ENCODE measurements at regions not wholly inside any gene's neighbourhood (a gene's known extent, or its start where the extent isn't known, plus 50 kb on each side); places are given as distances from the start of the nearest gene placed in this dataset.

DNA sequence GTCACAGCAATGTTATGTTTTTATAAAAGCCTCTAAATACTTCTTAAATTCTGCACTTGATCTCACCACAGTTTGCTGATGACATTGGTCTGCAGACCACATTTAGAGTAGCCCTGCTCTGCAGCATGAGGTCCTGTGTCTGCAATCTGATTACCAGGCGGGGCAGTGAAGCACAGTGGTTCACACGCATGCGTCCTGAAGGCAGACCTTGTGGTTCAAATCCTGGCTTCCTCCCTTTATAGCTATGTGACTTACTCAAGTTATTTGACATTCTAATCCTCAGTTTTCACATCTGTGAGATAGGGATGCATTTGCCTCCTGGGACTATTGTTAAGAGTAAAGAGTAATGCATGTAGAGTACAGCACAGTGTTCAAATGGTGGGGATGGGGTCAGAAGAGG lies 50.3 kb downstream of the BMAL2 start:
- no peak for DNase-seq (ENCODE audit: low read depth in 2 of 2)

DNA sequence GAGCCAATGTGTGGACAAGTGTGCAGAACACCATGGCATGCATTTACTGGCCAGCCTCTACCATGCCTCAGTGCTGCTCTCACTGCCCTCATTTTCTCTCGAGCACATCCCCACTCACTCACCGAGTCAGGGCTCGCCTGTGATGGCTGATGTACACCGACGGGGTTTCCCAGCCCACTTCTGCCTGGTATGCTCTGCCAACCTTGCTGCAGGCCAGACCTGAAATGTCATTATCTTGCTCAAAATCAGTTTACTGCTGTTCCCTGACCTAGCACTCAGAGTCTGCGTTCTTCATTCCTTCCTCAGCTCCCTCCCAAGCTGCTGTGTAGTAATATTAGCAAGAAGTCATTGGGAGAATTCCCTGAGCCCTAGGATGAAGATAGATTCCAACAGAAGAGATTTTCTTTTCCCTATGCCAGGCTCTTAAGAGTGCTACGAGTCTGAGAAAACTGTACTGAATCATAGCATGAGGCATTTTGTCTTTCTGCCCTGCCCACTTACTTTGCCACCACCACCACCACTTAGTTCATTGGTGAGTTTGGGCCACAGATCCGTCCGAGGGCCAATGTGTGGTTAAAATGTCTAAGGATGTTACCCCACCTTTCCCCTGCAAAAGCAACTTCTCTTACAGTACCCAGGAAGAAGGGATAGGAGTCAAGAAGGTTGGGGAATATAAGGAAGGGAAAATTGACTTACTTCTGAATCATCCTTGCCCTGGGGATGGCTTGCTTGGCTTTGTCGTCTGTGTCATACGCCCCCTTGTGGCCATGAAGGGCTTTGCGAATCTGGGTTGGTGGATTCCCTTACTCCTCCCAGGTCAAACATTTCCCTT lies 51.0 kb downstream of the BMAL2 start:
- DNase-seq (ENCODE audit: low read depth in 2 of 2) = peak; percentile 64

DNA sequence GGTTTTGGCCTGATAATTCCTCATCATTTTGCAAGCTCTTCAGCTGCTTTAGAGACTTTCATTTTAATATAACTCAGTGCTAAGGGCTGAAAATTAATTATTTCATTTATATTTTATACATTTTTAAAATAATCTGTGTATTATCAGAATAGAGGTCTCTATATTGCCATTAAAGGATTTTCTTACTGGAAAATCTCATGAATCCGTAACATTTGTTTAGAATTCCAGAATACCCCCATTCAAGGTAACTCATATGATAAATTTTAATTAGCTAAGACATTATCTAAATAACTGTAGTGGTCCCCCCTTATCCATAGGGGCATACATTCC lies 51.6 kb downstream of the BMAL2 start:
- DNase-seq (ENCODE audit: low read depth in 2 of 2) = no peak

DNA sequence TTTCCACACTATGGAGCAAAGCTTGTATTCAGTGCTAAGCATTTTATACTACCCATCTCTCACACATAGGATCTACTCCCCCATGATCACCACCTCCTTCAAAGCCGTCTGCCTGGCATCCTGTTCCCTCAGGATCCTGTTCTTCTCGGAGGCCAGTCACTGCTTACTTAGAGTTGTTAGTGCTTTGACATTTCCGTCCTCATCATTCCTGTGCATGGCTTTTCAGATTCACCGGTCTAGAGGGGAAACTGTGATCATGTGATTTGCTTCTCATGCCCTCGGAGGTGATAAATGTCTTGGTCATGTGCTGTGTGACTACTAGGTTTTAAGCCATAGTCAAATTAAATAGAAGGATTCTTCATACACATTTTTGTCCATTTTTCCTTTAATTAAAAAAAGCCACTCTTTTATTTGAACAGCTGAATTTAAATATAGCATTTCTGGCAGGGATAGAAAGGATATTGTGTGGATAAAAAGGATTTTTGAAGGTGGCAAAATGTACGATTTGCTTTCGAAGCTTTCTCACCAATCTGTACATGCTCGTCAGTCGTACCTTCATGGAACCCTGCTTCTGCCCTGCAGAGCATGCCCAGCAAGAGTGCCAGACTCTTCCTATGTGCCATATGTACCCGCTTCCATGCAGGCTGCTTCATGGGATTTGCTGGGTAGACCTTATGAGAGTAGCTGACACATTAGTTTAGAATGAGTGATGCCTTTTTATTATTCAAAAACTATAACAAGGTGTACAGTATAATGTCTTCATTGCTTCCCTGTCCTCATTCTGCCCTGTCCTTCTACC lies 53.3 kb downstream of the BMAL2 start:
- DNase-seq (ENCODE audit: low read depth in 2 of 2) = no peak

DNA sequence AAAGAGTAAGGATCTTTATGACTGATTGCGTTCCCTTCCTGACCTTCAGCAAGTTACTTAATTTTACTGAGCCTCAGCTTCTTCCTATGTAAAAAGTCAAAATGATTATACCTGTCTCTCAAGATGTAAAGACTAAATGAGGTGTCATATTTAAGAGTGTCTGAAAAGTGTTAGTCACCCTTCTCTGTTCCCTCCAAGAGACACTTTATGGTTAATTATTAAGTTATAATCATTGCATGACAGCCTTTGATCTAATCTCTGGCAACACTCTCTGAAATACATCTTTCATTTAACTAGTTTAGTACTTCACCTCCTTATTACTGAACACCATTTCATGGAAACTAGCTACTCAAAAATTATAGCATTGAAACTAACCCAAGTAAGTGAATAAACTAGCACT lies 54.8 kb downstream of the BMAL2 start:
- no peak for DNase-seq (ENCODE audit: low read depth in 2 of 2)

DNA sequence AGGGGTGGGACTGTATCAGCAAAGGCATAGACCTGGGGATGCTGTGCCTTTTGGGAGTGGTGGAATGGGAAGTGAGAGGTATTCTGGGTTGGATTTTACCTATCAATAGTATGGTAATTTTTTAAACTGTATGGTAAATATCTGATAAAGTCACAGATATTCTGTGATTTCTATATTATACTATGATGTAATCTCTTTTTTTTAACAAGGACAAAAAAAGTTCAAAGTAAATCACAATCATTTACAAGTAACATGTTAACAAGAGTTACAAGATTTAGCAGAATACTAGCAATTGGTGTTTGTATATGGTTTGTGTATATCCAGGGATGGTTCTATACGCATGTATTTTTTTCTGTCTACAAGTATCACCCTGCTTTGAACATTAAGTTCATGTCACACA lies 56.0 kb downstream of the BMAL2 start:
- DNase-seq (ENCODE audit: low read depth in 2 of 2) = no peak

DNA sequence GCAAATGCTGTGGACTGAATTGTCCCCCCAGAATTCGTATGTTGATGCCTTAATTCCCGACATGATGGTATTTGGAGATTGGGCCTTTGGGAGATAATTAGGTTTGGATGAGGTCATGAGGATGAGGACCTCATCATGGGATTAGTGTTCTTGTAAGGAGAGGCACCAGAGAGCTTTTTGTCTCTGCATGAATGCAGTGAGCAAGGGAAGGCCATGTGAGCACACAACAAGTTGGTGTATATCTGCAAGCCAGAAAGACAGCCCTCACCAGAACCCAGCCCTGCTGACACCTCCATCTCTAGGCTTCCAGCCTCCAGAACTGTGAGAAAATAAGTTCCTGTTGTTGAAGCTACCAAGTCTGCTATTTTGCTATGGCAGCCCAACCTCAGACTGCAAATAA lies 51.9 kb upstream of the SMCO2 start:
- no peak for DNase-seq (ENCODE audit: low read depth in 2 of 2)

DNA sequence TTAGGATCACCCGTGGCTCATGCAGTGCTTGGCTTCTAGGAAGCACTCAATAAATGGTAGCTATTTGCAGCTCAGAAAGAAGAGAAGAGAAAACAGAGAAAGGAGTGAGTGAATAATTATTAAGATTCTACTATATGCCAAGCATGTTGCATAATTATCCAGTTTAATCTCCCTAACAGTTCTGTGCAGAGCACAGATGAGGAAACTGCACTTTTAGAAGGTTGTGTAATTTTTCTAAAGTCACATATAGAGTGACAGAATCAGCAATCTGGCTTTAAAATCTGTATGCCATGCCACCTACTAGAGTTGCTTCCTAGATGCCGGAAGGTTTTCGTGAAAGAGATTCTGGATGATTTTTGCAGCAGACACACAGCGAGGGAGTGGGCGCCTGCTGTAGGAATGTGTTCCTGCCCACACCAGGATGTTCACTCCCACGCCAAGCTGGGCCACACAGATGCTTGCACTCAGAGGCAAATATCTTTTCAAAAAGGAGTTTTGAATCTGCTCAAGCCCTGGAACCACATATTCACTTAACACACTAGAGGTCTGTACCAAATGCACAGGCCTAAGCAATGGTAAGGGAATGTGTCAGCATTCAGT lies 50.2 kb upstream of the SMCO2 start:
- DNase-seq (ENCODE audit: low read depth in 2 of 2) = no peak
